ENCODE measurements at regions not wholly inside any gene's neighbourhood (a gene's known extent, or its start where the extent isn't known, plus 50 kb on each side); places are given as distances from the start of the nearest gene placed in this dataset.
"Not testable (repeated sequence)": the region's sequence is repeated elsewhere in the genome, so short reads cannot be mapped to it uniquely, and the experiment has no call there.

GRCh38 chr1:104329278-104329677, 579.6 kb downstream of the AMY1C start:
- no peak for DNase-seq

DNA sequence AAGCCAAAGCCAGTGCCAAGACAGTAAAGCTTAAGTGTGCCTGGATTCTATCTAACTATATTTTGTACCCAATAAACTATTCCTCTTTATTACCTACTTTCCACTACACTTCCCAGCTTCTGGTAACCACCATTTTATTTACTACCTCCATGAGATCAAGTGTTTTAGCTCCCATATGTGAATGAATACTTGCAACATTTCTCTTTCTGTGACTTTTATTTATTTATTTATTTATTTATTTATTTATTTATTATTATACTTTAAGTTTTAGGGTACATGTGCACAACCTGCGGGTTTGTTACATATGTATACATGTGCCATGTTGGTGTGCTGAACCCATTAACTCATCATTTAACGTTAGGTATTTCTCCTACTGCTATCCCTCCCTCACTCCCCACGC, 582.1 kb downstream of the AMY1C start:
- no peak for DNase-seq

DNA sequence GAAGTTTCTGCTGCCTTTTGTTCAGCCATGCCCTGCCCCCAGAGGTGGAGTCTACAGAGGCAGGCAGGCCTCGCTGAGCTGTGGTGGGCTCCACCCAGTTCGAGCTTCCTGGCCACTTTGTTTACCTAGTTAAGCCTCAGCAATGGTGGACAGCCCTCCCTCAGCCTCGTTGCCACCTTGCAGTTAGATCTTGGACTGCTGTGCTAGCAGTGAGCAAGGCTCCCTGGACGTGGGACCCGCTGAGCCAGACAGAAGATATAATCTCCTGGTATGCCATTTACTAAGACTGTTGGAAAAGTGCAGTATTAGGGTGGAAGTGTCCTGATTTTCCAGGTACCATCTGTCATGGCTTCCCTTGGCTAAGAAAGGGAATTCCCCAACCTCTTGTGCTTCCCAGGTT, 588.2 kb downstream of the AMY1C start:
- DNase-seq, result not testable (repeated sequence)

- DNase-seq, result no peak
Observed at GRCh38 chr1:104341944-104342343, 592.2 kb downstream of the AMY1C start.

- no peak for DNase-seq
Observed at GRCh38 chr1:104348277-104348676, 598.6 kb downstream of the AMY1C start.

- no peak for DNase-seq
Observed at GRCh38 chr1:104353580-104353979, 603.9 kb downstream of the AMY1C start.

DNA sequence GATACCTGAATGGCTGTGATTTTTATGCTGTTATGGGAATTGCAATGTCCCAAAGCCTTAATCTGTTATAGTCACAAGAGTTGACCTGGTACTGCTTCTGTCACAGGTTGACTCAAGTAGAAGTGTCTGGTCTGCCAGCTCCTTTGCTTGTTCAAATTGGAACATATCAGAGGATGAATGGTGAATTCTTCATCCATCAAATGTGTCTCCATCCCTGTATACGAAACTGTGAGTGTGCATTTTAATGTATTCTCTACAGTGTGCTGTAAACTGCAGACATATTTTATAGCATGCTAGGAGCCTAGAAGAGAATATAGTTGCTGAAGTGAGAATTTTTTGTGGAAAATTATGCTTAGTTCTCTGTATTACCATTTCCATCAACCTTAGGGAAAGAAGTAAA, 608.4 kb downstream of the AMY1C start:
- no peak for DNase-seq

DNA sequence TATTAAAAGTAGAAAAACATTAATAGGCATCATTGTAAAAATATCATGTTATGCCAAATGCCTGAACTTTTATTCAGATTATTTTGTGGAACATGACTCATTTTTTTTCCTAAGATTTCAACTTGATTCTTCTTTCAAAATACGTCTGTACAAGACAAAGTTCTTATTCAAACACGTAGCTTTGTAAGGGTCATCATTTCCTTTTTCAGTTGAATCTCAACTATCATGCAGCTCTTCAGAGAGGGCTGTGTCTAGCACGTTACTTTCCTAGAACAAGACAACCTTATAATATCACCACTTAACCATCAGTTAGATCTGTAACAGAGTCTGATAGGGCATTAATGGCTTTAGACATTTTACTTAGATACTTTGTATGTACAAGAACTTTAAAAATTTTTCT, 608.9 kb downstream of the AMY1C start:
- DNase-seq, result no peak

GRCh38 chr1:104378414-104378813, 628.7 kb downstream of the AMY1C start:
- no peak for DNase-seq

- DNase-seq, result no peak
Observed at GRCh38 chr1:104380003-104380402, 630.3 kb downstream of the AMY1C start.

DNA sequence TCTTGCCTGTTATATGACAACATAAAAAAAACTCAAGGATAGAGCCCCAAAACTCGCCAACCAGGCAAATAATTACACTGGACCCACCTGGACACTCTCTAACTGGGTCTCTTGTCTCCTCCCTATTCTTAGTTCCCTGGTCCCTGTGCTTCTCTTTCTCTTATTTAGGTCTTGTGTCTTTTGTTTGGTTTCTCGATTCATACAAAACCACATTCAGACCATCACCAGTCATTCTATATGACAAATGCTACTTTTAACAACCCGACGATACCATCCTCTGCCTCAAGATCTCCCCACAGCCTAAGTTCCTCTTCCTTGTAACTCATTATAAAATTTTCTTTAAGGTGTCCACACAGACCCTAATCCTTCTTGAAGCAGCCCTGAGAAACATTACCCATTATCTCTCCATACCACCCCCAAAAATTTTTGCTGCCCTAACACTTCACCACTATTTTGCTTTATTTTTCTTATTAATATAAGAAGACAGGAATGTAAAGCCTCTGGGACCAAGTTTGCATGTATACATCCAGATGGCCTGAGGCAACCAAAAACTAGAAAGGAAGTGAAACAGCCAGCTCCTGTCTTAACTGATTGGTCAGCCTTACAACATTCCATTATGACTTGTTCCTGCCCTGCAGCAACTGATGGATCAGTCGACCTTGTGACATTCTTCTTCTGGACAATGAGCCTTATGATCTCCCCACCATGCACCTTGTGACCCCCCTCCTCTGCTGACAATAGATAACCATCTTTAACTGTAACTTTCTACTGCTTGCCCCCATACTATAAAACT, 638.2 kb downstream of the AMY1C start:
- no peak for DNase-seq

DNA sequence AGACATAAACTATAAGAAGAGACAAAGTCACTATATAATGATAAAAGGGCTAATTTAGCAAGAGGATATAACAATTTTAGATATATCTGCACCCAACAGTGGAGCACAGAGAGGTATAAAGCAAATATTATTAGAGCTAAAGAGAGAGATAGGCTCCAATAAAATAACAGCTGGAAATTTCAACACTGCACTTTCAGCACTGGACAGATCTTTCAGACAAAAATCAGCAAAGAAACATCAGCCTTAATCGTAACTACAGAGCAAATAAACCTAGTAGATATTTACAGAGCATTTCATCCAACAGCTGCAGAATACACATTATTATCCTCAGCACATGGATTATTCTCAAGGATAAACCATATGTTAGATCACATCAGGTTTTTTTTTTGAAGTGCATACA, 642.9 kb downstream of the AMY1C start:
- no peak for DNase-seq

- DNase-seq, result no peak
Observed at GRCh38 chr1:104402178-104402577, 652.5 kb downstream of the AMY1C start.

DNA sequence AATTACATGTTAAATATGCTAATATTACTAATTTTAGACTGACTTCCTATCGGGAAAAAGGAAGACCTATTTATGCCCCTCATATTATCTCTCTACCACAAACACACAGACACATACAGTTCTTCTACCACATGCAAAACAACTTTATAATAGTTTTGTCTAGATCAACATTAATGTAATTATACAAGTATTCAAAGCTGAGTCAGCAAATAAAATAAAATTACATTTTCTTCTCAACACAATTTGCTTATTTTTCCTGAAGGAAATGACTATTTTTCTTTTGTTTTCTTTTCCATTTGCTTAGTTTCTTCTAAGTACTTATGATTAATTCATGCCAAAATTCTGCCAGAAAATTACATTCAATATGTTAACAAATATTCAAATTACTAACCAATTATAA, 654.2 kb downstream of the AMY1C start:
- DNase-seq, result no peak

DNA sequence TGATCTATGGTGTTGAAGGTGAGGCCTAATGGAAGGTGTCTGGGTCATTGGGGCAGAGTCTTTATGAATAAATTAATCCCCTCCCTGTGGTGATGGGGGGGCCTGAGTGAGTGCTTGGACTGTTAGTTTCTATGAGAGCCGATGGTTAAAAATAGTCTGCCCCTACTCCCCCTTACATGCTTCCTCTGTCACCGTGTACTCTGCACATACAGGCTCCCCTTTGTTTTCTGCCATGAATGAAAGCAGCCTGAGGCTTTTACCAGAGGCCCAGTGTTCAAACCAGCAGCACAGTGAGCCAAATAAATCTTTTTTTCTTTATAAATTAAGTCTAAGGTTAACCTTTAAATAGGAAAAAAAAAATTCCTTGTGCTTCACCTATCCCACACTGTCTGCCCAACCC, 657.0 kb downstream of the AMY1C start:
- DNase-seq, result no peak

DNA sequence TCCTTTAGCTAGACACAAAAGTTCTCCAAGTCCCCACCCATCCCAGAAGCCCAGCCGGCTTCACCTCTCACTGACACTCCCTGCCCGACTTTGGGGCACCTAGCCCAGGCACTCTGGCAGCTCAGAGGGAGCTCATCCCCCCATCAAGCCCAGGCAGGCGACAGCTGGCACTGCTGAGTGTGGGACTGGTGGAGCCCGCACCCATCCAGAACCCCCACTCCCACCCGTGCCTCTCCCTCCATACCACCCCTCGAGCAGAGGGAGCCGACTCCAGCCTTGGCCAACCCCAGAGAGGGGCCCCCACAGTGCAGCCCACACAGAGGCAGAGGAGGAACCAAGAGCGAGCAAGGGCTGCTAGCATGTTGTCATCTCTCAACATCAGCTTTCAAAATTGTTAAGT, 658.6 kb downstream of the AMY1C start:
- no peak for DNase-seq

- DNase-seq, result no peak
Observed at GRCh38 chr1:104435255-104435654, 685.6 kb downstream of the AMY1C start.

- DNase-seq, result no peak
Observed at GRCh38 chr1:104440011-104440410, 690.3 kb downstream of the AMY1C start.

GRCh38 chr1:104456724-104457123, 707.0 kb downstream of the AMY1C start:
- DNase-seq, result no peak

DNA sequence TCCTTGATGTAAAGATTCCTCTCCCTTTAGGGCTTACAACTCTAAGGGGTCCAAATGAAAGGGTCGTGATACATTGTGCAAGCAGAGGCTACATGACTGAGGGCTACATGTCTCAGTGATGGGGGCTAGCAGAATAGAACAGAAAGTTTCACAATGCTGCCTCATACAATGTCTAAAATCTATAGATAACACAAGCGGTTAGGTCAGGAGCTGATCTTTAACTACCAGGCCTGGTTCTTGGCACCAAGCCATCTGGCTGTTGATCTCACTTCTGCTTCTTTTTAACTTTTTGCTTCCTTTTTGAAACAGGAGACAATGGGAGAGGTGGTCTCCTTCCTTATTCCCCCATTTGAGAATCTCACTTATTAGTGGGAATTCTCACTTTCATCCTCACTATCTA, 710.2 kb downstream of the AMY1C start:
- no peak for DNase-seq

- DNase-seq, result no peak
Observed at GRCh38 chr1:104460880-104461279, 711.2 kb downstream of the AMY1C start.

DNA sequence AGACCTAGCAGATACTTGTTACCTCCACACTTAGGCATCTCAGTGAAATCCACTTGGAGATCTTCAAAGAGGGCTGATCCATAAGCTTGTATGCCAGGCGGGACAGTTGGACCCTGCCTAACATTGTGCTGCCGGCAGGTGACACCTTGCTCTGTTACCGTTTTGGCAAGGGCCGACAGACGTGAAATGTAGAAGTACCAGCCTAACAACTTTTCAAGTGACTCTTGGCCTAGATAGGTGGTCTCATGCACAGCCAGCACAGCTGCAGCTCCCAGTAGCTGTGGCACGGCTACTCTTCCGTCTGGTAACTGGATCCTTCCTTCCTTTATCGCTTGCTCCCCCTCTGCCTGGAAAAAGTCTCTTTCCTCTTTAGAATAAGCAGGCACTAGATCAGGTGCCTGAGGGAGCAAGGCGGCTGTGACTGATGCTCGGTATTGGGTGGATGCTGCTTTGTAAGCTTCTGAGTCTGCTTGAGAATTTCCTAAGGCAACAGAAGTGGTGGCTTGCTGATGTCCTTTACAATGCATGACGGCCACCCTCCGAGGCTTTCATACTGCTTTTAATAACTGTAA, 713.5 kb downstream of the AMY1C start:
- no peak for DNase-seq

DNA sequence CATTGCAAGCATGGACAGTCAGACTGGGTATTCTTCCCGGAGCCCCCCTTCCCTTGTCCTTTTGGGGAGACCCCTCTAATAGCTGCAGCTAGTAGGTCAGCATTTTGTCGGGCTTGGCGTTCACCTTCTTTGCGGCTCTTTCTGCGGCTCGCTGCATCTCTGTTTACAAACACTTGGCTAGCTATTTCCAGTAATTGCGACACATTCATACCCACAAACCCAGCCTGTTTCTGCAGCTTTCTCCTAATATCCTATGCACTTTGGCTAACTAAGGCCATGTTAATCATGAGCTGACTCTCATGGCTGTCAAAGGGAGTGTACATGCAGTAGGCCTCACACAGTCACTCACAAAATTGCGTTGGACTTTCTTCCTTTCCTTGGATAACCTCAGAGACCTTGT, 716.4 kb downstream of the AMY1C start:
- no peak for DNase-seq

GRCh38 chr1:104467590-104467989, 717.9 kb downstream of the AMY1C start:
- DNase-seq, result no peak

DNA sequence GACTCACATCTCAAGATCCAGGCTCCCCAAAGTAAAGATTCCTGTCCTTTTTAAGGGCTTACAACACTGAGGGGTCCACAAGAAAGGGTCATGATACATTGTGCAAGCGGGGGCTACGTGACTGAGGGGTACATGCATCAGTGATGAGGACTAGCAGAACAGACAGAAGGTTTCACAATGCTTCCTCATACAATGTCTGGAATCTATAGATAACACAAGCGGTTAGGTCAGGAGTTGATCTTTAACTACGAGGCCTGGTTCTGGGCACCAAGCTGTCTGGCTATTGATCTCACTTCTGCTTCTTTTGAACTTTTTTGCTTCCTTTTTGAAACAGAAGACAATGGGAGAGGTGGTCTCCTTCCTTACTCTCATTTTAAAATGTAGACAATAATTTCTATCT, 718.6 kb downstream of the AMY1C start:
- no peak for DNase-seq
